ENCODE measurements at regions not wholly inside any gene's neighbourhood (a gene's known extent, or its start where the extent isn't known, plus 50 kb on each side); places are given as distances from the start of the nearest gene placed in this dataset.
A peak's percentile ranks its signal among the peaks of the same experiment; 100 is the strongest.

DNA sequence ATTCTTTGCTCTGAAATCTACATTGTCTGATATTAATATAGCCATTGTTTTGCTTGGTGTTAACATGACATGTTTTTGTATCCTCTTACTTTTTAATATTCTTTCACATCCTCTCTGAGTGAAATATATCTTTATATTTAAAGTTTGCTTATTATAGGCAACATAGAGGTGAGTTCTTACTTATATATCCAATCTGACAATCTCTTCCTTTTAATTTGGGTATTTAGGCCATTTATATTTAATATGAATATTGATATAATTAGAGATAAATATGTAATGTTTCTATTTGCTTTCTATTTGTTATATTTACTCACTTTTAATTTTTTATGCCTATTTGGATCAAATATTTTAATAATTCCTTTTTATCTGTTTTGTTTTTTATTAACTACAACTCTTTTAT lies 554.1 kb upstream of the SALL1 start:
- DNase-seq: no peak

DNA sequence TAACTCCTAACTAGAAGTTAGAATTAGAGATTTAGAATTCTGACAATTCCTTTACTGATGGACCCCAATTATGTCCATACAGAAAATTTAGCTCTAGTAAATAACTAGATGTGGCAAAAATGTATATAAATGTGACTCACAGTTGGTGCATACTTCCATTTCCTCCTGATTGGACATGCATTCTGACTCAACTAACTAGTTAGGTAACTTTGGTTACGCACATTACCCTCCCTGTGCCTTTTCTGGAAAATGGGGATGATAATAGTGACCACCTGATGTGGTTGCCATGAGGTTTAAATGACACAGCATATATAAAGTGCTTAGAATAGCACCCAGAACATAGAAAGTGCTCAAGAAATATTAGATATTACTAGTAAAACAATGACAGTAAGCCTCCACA lies 550.0 kb upstream of the SALL1 start:
- DNase-seq: no peak

DNA sequence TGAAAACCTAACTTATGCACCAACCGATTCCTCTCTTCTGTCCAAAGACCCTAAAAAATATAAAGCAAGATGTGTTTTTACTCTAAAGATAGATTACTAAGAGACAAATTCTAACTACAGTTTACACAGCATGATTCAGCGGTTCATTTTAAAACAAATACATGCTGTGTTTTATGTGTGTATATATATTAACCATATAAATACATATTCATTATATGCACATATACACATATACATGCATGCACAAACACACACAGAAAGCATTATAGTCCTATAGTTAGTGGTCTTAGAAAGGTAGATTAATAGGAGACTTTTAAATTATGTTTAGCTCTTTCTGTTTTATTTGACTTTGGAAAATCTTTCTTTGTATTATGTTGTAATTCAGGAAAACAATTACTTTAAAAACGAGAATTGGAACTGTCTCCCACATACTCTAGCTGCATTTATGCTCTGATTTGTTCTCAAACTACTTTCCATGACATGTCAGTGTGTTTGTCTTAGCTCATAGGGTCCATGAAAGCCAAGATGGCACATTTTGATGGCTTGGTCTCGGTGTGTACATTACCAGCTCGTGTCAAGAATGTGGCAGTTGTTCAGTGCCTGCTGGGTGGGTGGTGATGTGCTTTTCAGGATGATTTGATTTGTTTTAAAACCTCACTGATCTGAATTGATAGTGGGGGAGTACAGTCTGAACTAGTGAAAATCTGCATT lies 548.8 kb upstream of the SALL1 start:
- no peak for DNase-seq

GRCh38 chr16:51698647-51699046 lies 547.6 kb upstream of the SALL1 start:
- no peak for DNase-seq

GRCh38 chr16:51697454-51697853 lies 546.4 kb upstream of the SALL1 start:
- no peak for DNase-seq

DNA sequence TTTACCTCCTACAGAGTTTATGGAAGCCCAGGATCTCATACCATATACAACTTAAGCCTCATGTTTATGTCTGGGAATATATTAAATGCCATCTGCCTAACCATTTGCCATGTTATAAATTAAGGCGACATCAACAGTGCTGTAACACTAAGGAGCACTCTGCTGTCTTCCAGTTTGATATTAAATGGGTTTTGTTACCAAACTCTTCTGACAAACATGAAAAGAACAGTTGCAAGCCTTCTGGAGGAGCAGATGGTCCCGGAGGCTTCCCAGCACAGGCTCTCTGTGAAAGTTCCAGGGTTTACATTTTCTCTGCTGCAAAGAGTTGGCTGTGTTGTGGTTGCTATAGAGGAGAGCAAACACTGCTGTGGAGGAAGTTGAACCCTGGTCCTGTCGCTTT lies 545.3 kb upstream of the SALL1 start:
- DNase-seq: peak; percentile 94

DNA sequence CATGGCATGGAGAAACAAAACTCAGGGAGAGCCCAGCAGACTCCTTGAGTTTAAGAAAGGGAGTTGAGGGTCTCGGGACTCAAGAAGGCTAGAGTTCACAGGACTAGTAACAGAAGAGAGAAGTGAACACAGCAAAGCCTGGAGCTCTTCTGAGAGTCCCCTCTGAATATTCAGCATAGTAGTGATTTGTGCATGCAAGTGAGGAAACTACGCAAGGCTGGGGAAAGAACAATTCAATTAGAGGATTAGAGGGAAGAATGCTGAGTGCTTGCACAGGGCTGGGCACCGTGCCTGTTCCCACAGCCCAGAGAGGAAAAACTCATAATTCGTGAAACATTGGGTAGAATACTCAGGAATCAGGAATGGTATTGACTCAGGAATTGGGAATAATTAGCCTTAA lies 540.0 kb upstream of the SALL1 start:
- DNase-seq: no peak

- no peak for DNase-seq
These were observed 534.4 kb upstream of the SALL1 start for GRCh38 chr16:51685498-51685897.

GRCh38 chr16:51683882-51684281 lies 532.8 kb upstream of the SALL1 start:
- DNase-seq: no peak

DNA sequence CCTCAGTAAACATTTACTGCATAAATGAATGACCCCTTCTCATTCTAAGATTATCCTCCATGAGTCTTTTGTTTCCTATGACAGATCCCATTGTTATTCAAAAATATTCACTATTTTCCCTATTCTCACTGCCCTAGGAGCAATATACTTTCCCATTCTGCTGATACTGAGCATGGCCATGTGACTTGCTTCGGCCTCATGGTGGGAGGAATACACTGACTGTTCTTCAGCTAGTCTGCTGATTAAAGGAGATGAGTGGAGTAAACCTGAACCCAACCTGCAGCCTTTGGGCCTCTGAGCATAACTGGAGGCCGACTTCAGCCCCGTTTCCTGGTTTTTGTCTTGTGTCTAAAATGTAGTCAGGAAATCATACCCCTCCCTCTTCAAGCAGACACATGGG lies 531.8 kb upstream of the SALL1 start:
- DNase-seq: no peak

GRCh38 chr16:51674615-51675014 lies 523.5 kb upstream of the SALL1 start:
- DNase-seq: no peak

- DNase-seq: no peak
These were observed 519.5 kb upstream of the SALL1 start for GRCh38 chr16:51670527-51670926.

- DNase-seq: no peak
These were observed 515.8 kb upstream of the SALL1 start for GRCh38 chr16:51666821-51667220.

DNA sequence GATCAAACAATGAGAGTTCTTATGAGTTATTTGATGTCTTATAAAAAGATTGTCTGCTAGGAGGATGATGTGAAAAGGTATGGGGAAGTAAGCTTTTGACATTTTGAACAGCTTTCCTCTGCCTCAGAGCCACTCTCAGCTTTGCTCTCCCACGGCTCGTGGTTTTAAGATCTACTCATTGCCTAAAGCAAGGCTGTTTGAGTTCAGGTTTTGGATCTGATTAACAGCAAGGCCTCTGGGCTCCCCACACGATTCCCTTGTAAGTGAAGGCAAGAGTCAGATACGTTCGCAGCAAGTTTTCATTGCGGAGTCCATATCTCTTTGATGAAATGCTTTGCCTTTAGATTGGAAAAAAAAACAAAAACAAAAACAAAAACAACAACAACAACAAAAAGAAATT lies 515.0 kb upstream of the SALL1 start:
- DNase-seq: no peak

- DNase-seq: no peak
These were observed 514.4 kb upstream of the SALL1 start for GRCh38 chr16:51665436-51665998.

GRCh38 chr16:51658531-51658930 lies 507.5 kb upstream of the SALL1 start:
- no peak for DNase-seq

DNA sequence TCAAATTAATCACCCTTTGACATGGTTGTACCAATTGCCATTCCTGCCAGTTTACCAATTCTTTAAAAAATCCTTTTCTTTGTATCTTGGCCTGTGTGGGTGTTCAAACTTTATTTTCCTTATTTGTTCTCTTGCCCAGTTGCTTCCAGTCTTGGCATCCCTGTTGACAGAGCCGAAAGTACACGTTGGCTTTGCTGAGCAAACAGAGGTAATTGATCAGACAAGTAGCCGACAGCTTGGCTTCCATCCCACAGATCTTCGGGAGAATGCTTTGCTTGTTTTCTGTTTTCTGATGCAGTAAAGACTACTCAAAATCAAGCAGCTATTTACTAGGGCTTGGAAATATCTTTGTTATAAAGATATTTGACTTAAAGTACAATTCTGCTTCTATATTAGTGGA lies 506.8 kb upstream of the SALL1 start:
- DNase-seq: no peak

DNA sequence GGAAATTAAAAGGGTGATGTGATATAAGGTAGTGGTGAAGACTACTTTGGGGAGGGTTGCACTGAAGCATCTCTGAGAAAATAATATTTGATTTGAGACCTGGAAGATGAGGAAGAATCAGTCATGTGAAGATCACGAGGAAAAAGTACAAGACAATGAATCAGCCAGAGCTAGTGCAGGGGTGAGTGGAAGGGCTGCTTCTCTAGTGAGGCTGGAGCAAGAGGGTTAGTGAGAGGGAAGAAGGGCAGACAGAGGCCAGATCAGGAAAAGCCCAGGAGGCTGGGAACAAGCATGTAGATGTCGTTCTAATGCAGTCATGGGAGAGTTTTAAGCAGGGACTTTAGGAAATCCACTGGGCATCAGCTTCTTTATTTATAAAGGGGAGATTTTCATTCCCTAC lies 504.2 kb upstream of the SALL1 start:
- DNase-seq: no peak

GRCh38 chr16:51651061-51651466 lies 500.0 kb upstream of the SALL1 start:
- DNase-seq: peak; percentile 28

DNA sequence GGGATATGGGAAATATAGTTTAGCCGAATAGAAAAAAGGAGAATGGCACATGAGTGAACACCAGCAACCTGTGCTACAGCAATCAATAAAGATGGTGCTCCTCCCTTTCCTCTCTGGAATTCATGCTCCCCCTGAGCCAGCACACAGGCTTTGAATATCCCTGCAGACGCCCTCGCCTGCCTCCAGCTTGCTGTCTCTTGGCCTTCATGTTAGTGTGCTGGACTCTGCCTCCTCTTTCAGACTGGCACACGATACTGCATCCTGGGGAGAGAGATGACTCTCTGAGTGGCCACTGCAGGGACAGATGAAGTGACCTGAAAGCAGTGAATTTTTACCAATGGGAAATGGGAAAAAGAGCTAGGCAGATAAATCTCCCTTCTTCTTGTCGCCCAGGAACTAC lies 498.6 kb upstream of the SALL1 start:
- no peak for DNase-seq

- no peak for DNase-seq
These were observed 497.5 kb upstream of the SALL1 start for GRCh38 chr16:51648526-51648925.

DNA sequence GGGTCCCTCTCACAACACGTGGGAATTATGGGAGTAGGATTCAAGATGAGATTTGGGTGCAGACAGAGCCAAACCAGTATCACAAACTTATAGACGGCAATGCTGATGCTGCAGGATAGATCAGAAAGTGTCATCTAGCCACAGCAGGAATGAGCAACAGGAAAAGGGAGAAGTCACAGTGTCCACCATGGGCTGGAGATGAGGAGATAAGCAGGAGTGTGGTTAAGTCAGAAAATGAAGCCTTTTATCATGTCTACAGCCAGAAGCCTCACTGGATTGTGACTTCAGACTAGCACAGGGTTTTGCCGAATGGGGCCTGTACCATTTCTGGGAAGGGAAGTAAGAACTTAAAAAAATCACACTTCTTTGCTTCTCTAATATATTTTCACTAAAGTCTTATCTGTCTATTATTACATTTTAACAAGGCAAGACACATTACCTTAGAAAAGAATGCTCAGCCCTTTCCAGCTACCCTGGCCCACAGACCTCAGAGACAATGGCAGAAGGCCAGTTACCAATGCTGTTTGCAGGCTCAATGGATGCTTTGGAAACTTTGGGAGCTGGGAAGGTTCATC lies 490.2 kb upstream of the SALL1 start:
- no peak for DNase-seq

- DNase-seq: no peak
These were observed 489.1 kb upstream of the SALL1 start for GRCh38 chr16:51640196-51640595.

GRCh38 chr16:51638339-51639135 lies 487.5 kb upstream of the SALL1 start:
- DNase-seq: no peak
